HEK293T (cell line): ENCODE measurements at regions not wholly inside any gene's neighbourhood (a gene's known extent, or its start where the extent isn't known, plus 50 kb on each side); places are given as distances from the start of the nearest gene placed in this dataset.

ENCODE experiments used
- CTCF ChIA-PET: fragments of 350-600 bp; formaldehyde crosslinking; extraction: SDS; loops from one replicate; lab custom pipeline; 2021; ENCODE audit warnings: antibody characterized with exemption, inconsistent platforms; lab: Yijun Ruan, JAX
- POLR2A ChIA-PET: fragments of 350-600 bp; formaldehyde crosslinking; extraction: SDS; loops from one replicate; lab custom pipeline; 2020; ENCODE audit warnings: antibody characterized with exemption, inconsistent platforms; lab: Yijun Ruan, JAX
- DNase-seq: peaks from one replicate; pipeline ENCODE4 v3.0.0; 2012; ENCODE audit warnings: mixed read lengths; ENCODE audit errors: extremely low spot score
- ARNT ChIP-seq: fragments of 450-650 bp; IDR thresholded peaks from 2 replicates; pipeline ENCODE4 v1.6.1; 2017; ENCODE audit warnings: mild to moderate bottlenecking
- BHLHE40 ChIP-seq: fragments of 450-650 bp; IDR thresholded peaks from 2 replicates; pipeline ENCODE4 v1.6.1; 2016; ENCODE audit warnings: mild to moderate bottlenecking, moderate library complexity, borderline replicate concordance
- CTBP1 ChIP-seq: fragments of 450-650 bp; IDR thresholded peaks from 2 replicates; pipeline ENCODE4 v1.6.1; 2016; ENCODE audit warnings: borderline replicate concordance
- ELF4 ChIP-seq: fragments of 450-650 bp; IDR thresholded peaks from 2 replicates; pipeline ENCODE4 v1.6.1; 2017; ENCODE audit warnings: antibody characterized with exemption
- FOXA1 ChIP-seq: fragments of 450-650 bp; IDR thresholded peaks from 2 replicates; pipeline ENCODE4 v1.6.1; 2016; ENCODE audit warnings: mild to moderate bottlenecking
- FOXK2 ChIP-seq: fragments of 450-650 bp; IDR thresholded peaks from 2 replicates; pipeline ENCODE4 v1.6.1; 2016; ENCODE audit warnings: mild to moderate bottlenecking
- FOXM1 ChIP-seq: fragments of 450-650 bp; IDR thresholded peaks from 2 replicates; pipeline ENCODE4 v1.6.1; 2017; ENCODE audit warnings: mild to moderate bottlenecking, borderline replicate concordance
- HDGF ChIP-seq: fragments of 450-650 bp; IDR thresholded peaks from 2 replicates; pipeline ENCODE4 v1.6.1; 2017; ENCODE audit warnings: antibody characterized with exemption, borderline replicate concordance
- L3MBTL2 ChIP-seq: fragments of 450-650 bp; conservative IDR thresholded peaks from 2 replicates; pipeline ENCODE4 v1.6.1; 2016; ENCODE audit warnings: mild to moderate bottlenecking
- LEF1 ChIP-seq: fragments of 450-650 bp; IDR thresholded peaks from 2 replicates; pipeline ENCODE4 v1.6.1; 2017; ENCODE audit warnings: mild to moderate bottlenecking, borderline replicate concordance
- NFRKB ChIP-seq: fragments of 450-650 bp; IDR thresholded peaks from 2 replicates; pipeline ENCODE4 v1.6.1; 2016; ENCODE audit warnings: mild to moderate bottlenecking, moderate library complexity
- SP1 ChIP-seq: fragments of 450-650 bp; IDR thresholded peaks from 2 replicates; pipeline ENCODE4 v1.6.1; 2017
- SUZ12 ChIP-seq: fragments of 450-650 bp; IDR thresholded peaks from 2 replicates; pipeline ENCODE4 v1.6.1; 2016; ENCODE audit warnings: mild to moderate bottlenecking
- TARDBP ChIP-seq: fragments of 450-650 bp; IDR thresholded peaks from 2 replicates; pipeline ENCODE4 v1.6.1; 2016
- ZNF384 ChIP-seq: fragments of 450-650 bp; IDR thresholded peaks from 2 replicates; pipeline ENCODE4 v1.6.1; 2016
- TF ChIP-seq, protein P1 (sequence below): fragments of 450-650 bp; IDR thresholded peaks from 2 replicates; pipeline ENCODE4 v1.6.1; 2016

DNA sequence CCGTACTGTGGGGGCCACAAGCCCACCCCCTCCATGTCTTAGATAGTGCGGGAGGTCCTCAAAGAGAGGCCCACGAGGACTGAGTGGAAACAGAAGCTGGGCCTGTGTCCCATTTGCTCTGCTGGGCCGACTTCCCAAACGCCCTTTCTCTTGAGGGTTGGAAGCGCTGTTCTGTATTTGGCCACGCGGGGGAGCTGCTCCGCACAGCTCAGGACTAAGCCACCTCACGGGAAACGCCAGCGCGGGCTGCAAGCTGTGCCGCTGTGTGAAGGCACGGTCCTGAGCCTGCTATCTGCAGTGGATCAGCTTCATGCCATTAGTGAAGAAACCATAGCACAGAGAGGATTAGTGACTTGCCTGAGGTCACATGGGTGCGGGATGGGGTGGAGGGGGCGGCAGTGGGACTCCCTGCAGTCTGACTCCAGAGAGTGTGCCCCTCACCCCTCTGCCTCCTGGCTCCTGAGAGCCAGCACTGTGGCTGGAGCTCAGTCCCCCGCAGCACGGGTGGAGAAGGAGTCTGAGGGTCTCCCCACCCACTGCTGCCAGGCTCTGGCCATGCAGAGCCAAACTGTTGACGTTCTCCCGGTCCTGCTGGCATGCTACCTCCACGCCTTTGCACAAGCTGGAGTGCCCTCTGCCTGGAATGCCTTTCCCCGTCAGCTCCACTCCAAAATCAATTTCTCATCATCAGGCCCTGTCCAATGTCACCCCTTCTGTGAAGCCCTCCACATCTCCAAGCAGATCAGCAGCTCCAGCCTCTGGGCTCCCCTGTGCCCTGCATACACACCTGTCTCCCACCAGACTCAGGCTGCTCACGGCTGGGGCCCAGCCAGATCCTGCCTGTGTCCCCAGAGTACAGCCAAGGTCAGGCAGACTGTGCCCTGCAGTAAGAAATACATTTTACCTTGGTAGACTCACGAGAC is 51.5 kb upstream of the LRRC32 start:
- TF ChIP-seq SP1 (no peak), FOXK2 (no peak), HDGF (no peak), FOXA1 (no peak), ARNT (no peak), FOXM1 (no peak), ZNF384 (no peak), LEF1 (no peak), L3MBTL2 (no peak), ELF4 (no peak)
- peak; percentile 85 for DNase-seq
- POLR2A ChIA-PET: interaction anchor here (0.9 kb wide), 1 partner anchor 60 kb away, joined by 3 read pairs; no protein-coding TSS in a partner anchor
- CTCF ChIA-PET: interaction anchor here (0.6 to 4.1 kb wide), 15 partner anchors 10 to 386 kb away, joined by 3 to 19 read pairs (median 4); no protein-coding TSS in a partner anchor

DNA sequence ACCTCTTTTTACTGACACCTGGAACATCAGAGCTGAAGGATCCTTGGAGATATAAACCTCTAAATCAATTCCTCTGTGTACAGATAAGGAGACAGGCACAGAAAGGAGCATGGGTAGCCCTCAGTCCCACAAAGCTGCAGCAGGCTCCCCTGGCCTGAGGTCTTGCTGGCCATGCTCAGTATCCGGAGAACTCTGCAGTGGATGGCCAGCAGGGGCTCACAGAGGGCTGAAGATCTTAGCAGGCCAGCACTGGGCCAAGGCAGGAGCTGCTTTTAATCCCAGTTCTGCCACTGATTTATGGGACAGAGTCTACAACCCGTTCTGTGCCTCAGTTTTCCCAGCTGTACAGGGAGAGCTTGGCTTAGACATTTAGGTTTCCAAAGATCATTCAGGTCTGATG is 52.6 kb upstream of the LRRC32 start:
- no peak for DNase-seq
- POLR2A ChIA-PET: no interaction called here
- CTCF ChIA-PET: interaction anchor here (0.8 to 4.1 kb wide), 7 partner anchors 9 to 384 kb away, joined by 3 to 19 read pairs (median 4); no protein-coding TSS in a partner anchor
- TF ChIP-seq FOXA1 (no peak), FOXK2 (no peak), NFRKB (no peak), ELF4 (no peak), ARNT (no peak), CTBP1 (no peak)
- TF ChIP-seq, protein P1, sequence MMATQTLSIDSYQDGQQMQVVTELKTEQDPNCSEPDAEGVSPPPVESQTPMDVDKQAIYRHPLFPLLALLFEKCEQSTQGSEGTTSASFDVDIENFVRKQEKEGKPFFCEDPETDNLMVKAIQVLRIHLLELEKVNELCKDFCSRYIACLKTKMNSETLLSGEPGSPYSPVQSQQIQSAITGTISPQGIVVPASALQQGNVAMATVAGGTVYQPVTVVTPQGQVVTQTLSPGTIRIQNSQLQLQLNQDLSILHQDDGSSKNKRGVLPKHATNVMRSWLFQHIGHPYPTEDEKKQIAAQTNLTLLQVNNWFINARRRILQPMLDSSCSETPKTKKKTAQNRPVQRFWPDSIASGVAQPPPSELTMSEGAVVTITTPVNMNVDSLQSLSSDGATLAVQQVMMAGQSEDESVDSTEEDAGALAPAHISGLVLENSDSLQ: no peak

GRCh38 chr11:76723548-76723947 is 53.0 kb upstream of the LRRC32 start:
- CTCF ChIA-PET: interaction anchor here (0.8 to 4.1 kb wide), 4 partner anchors 9 to 85 kb away, joined by 3 to 19 read pairs (median 10); no protein-coding TSS in a partner anchor
- TF ChIP-seq FOXM1 (no peak), LEF1 (no peak), BHLHE40 (no peak), ZNF384 (no peak), ARNT (no peak), SUZ12 (no peak), FOXA1 (no peak), ELF4 (no peak), L3MBTL2 (no peak), FOXK2 (no peak), CTBP1 (no peak), TARDBP (no peak), NFRKB (no peak), HDGF (no peak)
- TF ChIP-seq, protein P1: no peak
- POLR2A ChIA-PET: no interaction called here
- DNase-seq: no peak

DNA sequence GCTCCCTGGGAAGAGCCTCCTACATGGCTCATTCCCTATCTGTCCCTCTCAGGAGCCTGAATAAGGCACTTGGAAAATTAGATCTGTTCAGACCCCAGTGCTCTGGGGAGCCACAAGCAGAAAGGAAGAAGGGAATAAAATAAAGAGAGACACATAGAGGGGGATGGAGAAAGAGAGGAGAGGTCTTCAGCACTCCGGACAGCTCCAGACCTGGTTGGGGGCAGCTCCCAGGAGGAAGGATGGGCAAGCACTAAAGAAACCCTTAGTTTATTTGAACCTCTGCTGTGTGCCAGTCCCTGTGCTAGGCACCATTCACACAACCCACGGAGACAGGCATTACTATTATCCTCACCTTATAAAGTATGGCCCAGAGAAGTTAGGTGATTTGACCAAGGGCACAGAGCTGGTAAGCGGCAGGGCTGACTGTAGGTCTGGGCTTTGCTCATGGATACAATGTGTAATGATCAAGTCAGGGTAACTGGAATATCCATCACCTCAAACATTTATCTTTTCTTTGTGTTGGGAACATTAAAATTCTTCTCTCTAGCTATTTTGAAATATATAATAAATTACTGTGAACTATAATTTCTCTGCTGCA is 53.7 kb upstream of the LRRC32 start:
- ChIA-PET POLR2A (no interaction called here), CTCF (interaction anchor here (1.3 to 4.1 kb wide), 3 partner anchors 10 to 195 kb away, joined by 3 to 19 read pairs (median 3); no protein-coding TSS in a partner anchor)
- TF ChIP-seq ELF4 (no peak), CTBP1 (no peak), TARDBP (no peak), FOXA1 (no peak), BHLHE40 (no peak), FOXM1 (no peak), SP1 (no peak), ARNT (no peak), LEF1 (no peak), NFRKB (no peak), L3MBTL2 (no peak), HDGF (no peak), ZNF384 (no peak), FOXK2 (no peak), SUZ12 (no peak)
- TF ChIP-seq, protein P1: no peak
- no peak for DNase-seq

GRCh38 chr11:76728227-76728626 is 54.9 kb upstream of the TSKU start:
- CTCF ChIA-PET: no interaction called here
- no peak for TF ChIP-seq TARDBP
- TF ChIP-seq NFRKB: no peak
- TF ChIP-seq FOXM1: no peak
- no peak for TF ChIP-seq SUZ12
- TF ChIP-seq LEF1: no peak
- TF ChIP-seq BHLHE40: no peak
- no peak for TF ChIP-seq FOXK2
- TF ChIP-seq ARNT: no peak
- TF ChIP-seq ZNF384: no peak
- no peak for TF ChIP-seq FOXA1
- TF ChIP-seq ELF4: no peak
- POLR2A ChIA-PET: no interaction called here

More at GRCh38 chr11:76728227-76728626, 54.9 kb upstream of the TSKU start:
- no peak for DNase-seq
